ENCODE measurements at regions not wholly inside any gene's neighbourhood (a gene's known extent, or its start where the extent isn't known, plus 50 kb on each side); places are given as distances from the start of the nearest gene placed in this dataset.

GRCh38 chr16:10282367-10282766 is 100.1 kb upstream of the GRIN2A start:
- TF ChIP-seq CTCF (conservative IDR thresholded peaks at IDR 0.05; ENCODE audit: low read length) = no peak
- no peak for TF ChIP-seq EZH2phosphoT487 (IDR thresholded peaks at IDR 0.05; ENCODE audit: borderline replicate concordance, low read depth, low read length)

Measured in OCI-LY7 (cell line).